GM12874 (cell line): ENCODE measurements at regions not wholly inside any gene's neighbourhood (a gene's known extent, or its start where the extent isn't known, plus 50 kb on each side); places are given as distances from the start of the nearest gene placed in this dataset.

ENCODE experiments used
- CTCF ChIP-seq: IDR thresholded peaks from 2 replicates; pipeline ENCODE4 v1.5.1; 2011; ENCODE audit warnings: low read depth, mild to moderate bottlenecking, control low read depth, low read length, moderate library complexity; ENCODE audit not compliant: insufficient read depth

- TF ChIP-seq CTCF = no peak
These were observed 115.8 kb upstream of the IQCM start for GRCh38 chr4:149931431-149931830.

GRCh38 chr4:149932188-149932587 is 116.5 kb upstream of the IQCM start:
- no peak for TF ChIP-seq CTCF

GRCh38 chr4:149933120-149933519 is 117.5 kb upstream of the IQCM start:
- TF ChIP-seq CTCF = no peak

- TF ChIP-seq CTCF = no peak
These were observed 118.2 kb upstream of the IQCM start for GRCh38 chr4:149933883-149934282.

- no peak for TF ChIP-seq CTCF
These were observed 128.9 kb upstream of the DCLK2 start for GRCh38 chr4:149949381-149949780.

GRCh38 chr4:149951152-149951900 is 126.9 kb upstream of the DCLK2 start:
- no peak for TF ChIP-seq CTCF

- no peak for TF ChIP-seq CTCF
These were observed 126.1 kb upstream of the DCLK2 start for GRCh38 chr4:149952101-149952500.
